Stimulated activated CD4-positive, alpha-beta T cell treated with anti-CD3 and anti-CD28 coated beads, TNF-alpha, amount 100 ng/mL, for 4 hours (primary cell): ENCODE measurements at regions not wholly inside any gene's neighbourhood (a gene's known extent, or its start where the extent isn't known, plus 50 kb on each side); places are given as distances from the start of the nearest gene placed in this dataset.

Source experiments
- DNase-seq, 3 experiments: peaks; one replicate each; pipeline ENCODE4 v3.0.0-alpha.2; 2020; ENCODE audit warnings: low read depth in 3 of 3

GRCh38 chr4:74642006-74642405 lies 152.3 kb downstream of the BTC start:
- no peak for DNase-seq

GRCh38 chr4:74649193-74649592 lies 145.1 kb downstream of the BTC start:
- no peak for DNase-seq

- DNase-seq, result no peak
Measured at GRCh38 chr4:74651198-74651597, 143.1 kb downstream of the BTC start.

GRCh38 chr4:74653331-74654229 lies 140.7 kb downstream of the BTC start:
- DNase-seq, result no peak

- no peak for DNase-seq
Measured at GRCh38 chr4:74654230-74654681, 140.1 kb downstream of the BTC start.

- no peak for DNase-seq
Measured at GRCh38 chr4:74656596-74656995, 137.7 kb downstream of the BTC start.

- no peak for DNase-seq
Measured at GRCh38 chr4:74658116-74658515, 136.2 kb downstream of the BTC start.

- no peak for DNase-seq
Measured at GRCh38 chr4:74659576-74660411, 134.5 kb downstream of the BTC start.

- no peak for DNase-seq
Measured at GRCh38 chr4:74660866-74661265, 133.5 kb downstream of the BTC start.

- no peak for DNase-seq
Measured at GRCh38 chr4:74661427-74662201, 132.7 kb downstream of the BTC start.

- DNase-seq, result no peak
Measured at GRCh38 chr4:74663631-74664030, 130.7 kb downstream of the BTC start.

- no peak for DNase-seq
Measured at GRCh38 chr4:74665346-74665745, 129.0 kb downstream of the BTC start.

GRCh38 chr4:74665876-74666275 lies 128.4 kb downstream of the BTC start:
- no peak for DNase-seq

- DNase-seq, result no peak
Measured at GRCh38 chr4:74667438-74667837, 126.9 kb downstream of the BTC start.

GRCh38 chr4:74667944-74668343 lies 126.4 kb downstream of the BTC start:
- DNase-seq, result no peak

GRCh38 chr4:74669702-74670101 lies 124.6 kb downstream of the BTC start:
- DNase-seq, result no peak

GRCh38 chr4:74670583-74670982 lies 123.7 kb downstream of the BTC start:
- no peak for DNase-seq

GRCh38 chr4:74671080-74671698 lies 123.1 kb downstream of the BTC start:
- peak; percentile 2 to 12 (median 7) for DNase-seq

GRCh38 chr4:74674750-74675149 lies 119.6 kb downstream of the BTC start:
- DNase-seq, result no peak

- DNase-seq, result no peak
Measured at GRCh38 chr4:74675673-74676279, 118.5 kb downstream of the BTC start.
